ENCODE measurements at regions not wholly inside any gene's neighbourhood (a gene's known extent, or its start where the extent isn't known, plus 50 kb on each side); places are given as distances from the start of the nearest gene placed in this dataset.
"Not testable (repeated sequence)": the region's sequence is repeated elsewhere in the genome, so short reads cannot be mapped to it uniquely, and the experiment has no call there.

DNA sequence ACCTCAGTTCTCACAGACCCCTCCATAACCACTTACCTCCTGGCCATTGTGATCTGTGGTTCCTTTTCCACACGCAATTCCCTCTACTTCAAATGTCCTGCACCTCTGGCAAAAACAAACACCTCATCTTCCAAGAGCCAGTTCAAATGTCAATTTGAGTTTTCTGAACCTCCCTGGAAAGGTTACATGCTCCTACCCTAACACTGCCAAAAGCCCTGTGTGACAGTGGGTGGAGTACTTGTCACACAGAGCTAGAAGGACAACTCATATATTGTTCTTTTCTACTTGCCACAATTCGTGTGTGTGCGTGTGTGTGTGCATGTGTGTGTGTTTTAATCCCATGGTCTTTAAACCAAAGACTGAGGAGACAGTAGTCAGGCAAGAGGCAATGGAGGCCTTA, 331.8 kb upstream of the ARHGEF26 start:
- Histone ChIP-seq H3K27me3 (ENCODE audit: control insufficient read depth in 3 of 3, insufficient read depth in 3 of 3, low read depth in 1 of 3, low read length in 3 of 3) (no peaks in the 10 kb centered on the region), H3K14ac (ENCODE audit: low read length) (no peak overlapping the region), H3K23ac (ENCODE audit: low read depth, low read length, poor library complexity) (no peak overlapping the region), H2AFZ (ENCODE audit: low read length) (no peak overlapping the region), H2BK12ac (ENCODE audit: low read length) (no peak overlapping the region), H2BK5ac (ENCODE audit: low read length) (no peak overlapping the region), H3K4me2 (ENCODE audit: insufficient read depth, low read length, poor library complexity, severe bottlenecking) (no peak overlapping the region), H2AK5ac (ENCODE audit: low read depth, low read length) (no peak overlapping the region), H3K4me3 (ENCODE audit: low read length in 2 of 2) (no peak overlapping the region), H3K18ac (ENCODE audit: low read length) (no peak overlapping the region), H3K36me3 (replicated peaks in 1 of 2; ENCODE audit: control insufficient read depth in 2 of 2, insufficient read depth in 2 of 2, low read length in 2 of 2) (no peaks in the 10 kb centered on the region), H3K9me3 (replicated peaks in 1 of 2; ENCODE audit: control insufficient read depth in 2 of 2, insufficient read depth in 1 of 2, low read depth in 1 of 2, low read length in 2 of 2) (no peaks in the 10 kb centered on the region), H3K4ac (ENCODE audit: low read length) (no peak overlapping the region), H4K91ac (ENCODE audit: low read depth, low read length, poor library complexity) (no peak overlapping the region), H2BK120ac (ENCODE audit: low read depth, low read length) (no peak overlapping the region), H3K27ac (replicated peaks; ENCODE audit: low read length) (no peak overlapping the region), H3K9ac (ENCODE audit: low read depth, low read length, poor library complexity) (no peak overlapping the region), H3K79me1 (ENCODE audit: low read depth, low read length) (no peaks in the 10 kb centered on the region), H3K4me1 (ENCODE audit: control insufficient read depth in 2 of 2, insufficient read depth in 1 of 2, low read depth in 1 of 2, low read length in 2 of 2) (no peaks in the 10 kb centered on the region), H4K8ac (ENCODE audit: low read depth, low read length) (no peak overlapping the region), H2BK15ac (ENCODE audit: low read length) (no peak overlapping the region)
- no peak for DNase-seq (ENCODE audit: low spot score)
- no CpG with 5 or more reads among the region's 3 CpGs for WGBS, 2 donors (ENCODE audit: extremely low coverage in 2 of 2, insufficient read length in 2 of 2, insufficient replicate concordance in 1 of 2)

DNA sequence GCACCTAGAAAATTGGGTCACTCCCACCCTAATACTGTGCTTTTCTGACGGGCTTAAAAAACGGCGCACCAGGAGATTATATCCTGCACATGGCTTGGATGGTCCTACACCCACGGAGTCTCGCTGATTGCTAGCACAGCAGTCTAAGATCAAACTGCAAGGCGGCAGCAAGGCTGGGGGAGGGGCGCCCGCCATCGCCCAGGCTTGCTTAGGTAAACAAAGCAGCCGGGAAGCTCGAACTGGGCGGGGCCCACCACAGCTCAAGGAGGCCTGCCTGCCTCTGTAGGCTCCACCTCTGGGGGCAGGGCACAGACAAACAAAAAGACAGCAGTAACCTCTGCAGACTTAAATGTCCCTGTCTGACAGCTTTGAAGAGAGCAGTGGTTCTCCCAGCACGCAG, 324.1 kb upstream of the ARHGEF26 start:
- WGBS, 2 donors (ENCODE audit: extremely low coverage in 2 of 2, insufficient read length in 2 of 2, insufficient replicate concordance in 1 of 2), result no CpG with 5 or more reads among the region's 13 CpGs
- not testable (repeated sequence) for H3K4me1 ChIP-seq (ENCODE audit: control insufficient read depth in 2 of 2, insufficient read depth in 1 of 2, low read depth in 1 of 2, low read length in 2 of 2); H4K91ac ChIP-seq (ENCODE audit: low read depth, low read length, poor library complexity)

DNA sequence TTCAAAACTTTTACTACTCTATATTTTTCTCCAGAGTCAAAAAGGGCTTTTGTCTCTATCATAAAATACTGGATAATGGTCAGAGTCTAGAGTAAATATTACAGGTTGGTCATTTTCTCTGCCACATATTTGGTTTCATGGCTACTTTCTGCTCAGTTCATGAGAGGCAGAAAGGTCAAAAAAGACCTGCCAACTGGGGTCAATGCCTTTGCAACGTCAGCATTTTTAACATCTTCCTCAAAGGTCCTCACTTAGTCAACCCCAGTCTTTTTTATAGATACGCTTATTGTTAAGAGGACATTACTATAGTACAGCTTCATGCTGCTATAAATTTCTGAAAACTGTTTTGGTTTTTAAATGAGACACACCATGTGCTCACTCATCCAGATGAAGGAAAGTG, 312.1 kb upstream of the ARHGEF26 start:
- no CpG with 5 or more reads among the region's 2 CpGs for WGBS, 2 donors (ENCODE audit: extremely low coverage in 2 of 2, insufficient read length in 2 of 2, insufficient replicate concordance in 1 of 2)
- no peak overlapping the region for H2AFZ ChIP-seq (ENCODE audit: low read length)
- H3K4me3 ChIP-seq (ENCODE audit: low read length in 2 of 2), result no peak overlapping the region
- H3K4ac ChIP-seq (ENCODE audit: low read length), result no peak overlapping the region
- no peak overlapping the region for H2BK15ac ChIP-seq (ENCODE audit: low read length)
- no peaks in the 10 kb centered on the region for H3K9me3 ChIP-seq (replicated peaks in 1 of 2; ENCODE audit: control insufficient read depth in 2 of 2, insufficient read depth in 1 of 2, low read depth in 1 of 2, low read length in 2 of 2)
- H3K36me3 ChIP-seq (replicated peaks in 1 of 2; ENCODE audit: control insufficient read depth in 2 of 2, insufficient read depth in 2 of 2, low read length in 2 of 2), result no peaks in the 10 kb centered on the region
- no peak overlapping the region for H3K4me2 ChIP-seq (ENCODE audit: insufficient read depth, low read length, poor library complexity, severe bottlenecking)
- H3K23ac ChIP-seq (ENCODE audit: low read depth, low read length, poor library complexity), result no peak overlapping the region
- no peak overlapping the region for H2BK12ac ChIP-seq (ENCODE audit: low read length)
- H3K27ac ChIP-seq (replicated peaks; ENCODE audit: low read length), result no peak overlapping the region
- no peak overlapping the region for H2BK5ac ChIP-seq (ENCODE audit: low read length)
- H3K27me3 ChIP-seq (ENCODE audit: control insufficient read depth in 3 of 3, insufficient read depth in 3 of 3, low read depth in 1 of 3, low read length in 3 of 3), result no peaks in the 10 kb centered on the region
- H3K4me1 ChIP-seq (ENCODE audit: control insufficient read depth in 2 of 2, insufficient read depth in 1 of 2, low read depth in 1 of 2, low read length in 2 of 2), result no peaks in the 10 kb centered on the region
- no peaks in the 10 kb centered on the region for H3K79me1 ChIP-seq (ENCODE audit: low read depth, low read length)
- H2BK120ac ChIP-seq (ENCODE audit: low read depth, low read length), result no peak overlapping the region
- no peak overlapping the region for H4K8ac ChIP-seq (ENCODE audit: low read depth, low read length)
- no peak overlapping the region for H3K18ac ChIP-seq (ENCODE audit: low read length)
- H2AK5ac ChIP-seq (ENCODE audit: low read depth, low read length), result no peak overlapping the region
- no peak overlapping the region for H3K9ac ChIP-seq (ENCODE audit: low read depth, low read length, poor library complexity)
- H3K14ac ChIP-seq (ENCODE audit: low read length), result no peak overlapping the region
- no peak overlapping the region for H4K91ac ChIP-seq (ENCODE audit: low read depth, low read length, poor library complexity)
- DNase-seq (ENCODE audit: low spot score), result no peak

More for the DNA sequence above, 324.1 kb upstream of the ARHGEF26 start:
- H3K9ac ChIP-seq (ENCODE audit: low read depth, low read length, poor library complexity); H4K8ac ChIP-seq (ENCODE audit: low read depth, low read length); H3K4me2 ChIP-seq (ENCODE audit: insufficient read depth, low read length, poor library complexity, severe bottlenecking); H3K27ac ChIP-seq (replicated peaks; ENCODE audit: low read length); DNase-seq (ENCODE audit: low spot score); H3K18ac ChIP-seq (ENCODE audit: low read length); H3K23ac ChIP-seq (ENCODE audit: low read depth, low read length, poor library complexity); H2BK120ac ChIP-seq (ENCODE audit: low read depth, low read length); H2AFZ ChIP-seq (ENCODE audit: low read length); H3K4ac ChIP-seq (ENCODE audit: low read length); H2AK5ac ChIP-seq (ENCODE audit: low read depth, low read length); H3K14ac ChIP-seq (ENCODE audit: low read length); H3K9me3 ChIP-seq (replicated peaks in 1 of 2; ENCODE audit: control insufficient read depth in 2 of 2, insufficient read depth in 1 of 2, low read depth in 1 of 2, low read length in 2 of 2); H2BK12ac ChIP-seq (ENCODE audit: low read length); H3K27me3 ChIP-seq (ENCODE audit: control insufficient read depth in 3 of 3, insufficient read depth in 3 of 3, low read depth in 1 of 3, low read length in 3 of 3); H3K4me3 ChIP-seq (ENCODE audit: low read length in 2 of 2); H2BK15ac ChIP-seq (ENCODE audit: low read length); H2BK5ac ChIP-seq (ENCODE audit: low read length); H3K36me3 ChIP-seq (replicated peaks in 1 of 2; ENCODE audit: control insufficient read depth in 2 of 2, insufficient read depth in 2 of 2, low read length in 2 of 2); H3K79me1 ChIP-seq (ENCODE audit: low read depth, low read length): not testable (repeated sequence)

DNA sequence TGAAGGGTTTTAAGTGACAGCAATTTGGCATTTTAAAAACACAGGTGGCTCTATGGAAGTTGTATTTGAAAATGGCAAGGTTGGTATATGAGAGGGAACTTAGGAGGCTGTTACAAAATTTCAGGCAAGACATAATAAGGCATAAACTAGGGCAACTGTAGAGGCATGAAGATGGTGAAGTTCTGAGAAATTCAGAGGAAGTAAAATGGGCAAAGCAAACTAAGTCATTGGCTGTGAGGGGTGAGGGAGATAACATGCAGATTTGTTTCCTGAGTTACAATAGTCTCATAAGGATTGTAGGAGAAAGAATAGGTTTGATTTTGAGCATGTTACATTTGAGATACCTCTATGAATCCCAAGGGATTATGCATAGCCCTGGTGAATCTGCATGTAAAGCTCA, 302.9 kb upstream of the ARHGEF26 start:
- Histone ChIP-seq H2BK15ac (ENCODE audit: low read length) (no peak overlapping the region), H4K91ac (ENCODE audit: low read depth, low read length, poor library complexity) (no peak overlapping the region)

More for the DNA sequence above, 302.9 kb upstream of the ARHGEF26 start:
- DNase-seq (ENCODE audit: low spot score), result no peak
- Histone ChIP-seq H3K4me2 (ENCODE audit: insufficient read depth, low read length, poor library complexity, severe bottlenecking) (no peak overlapping the region), H3K79me1 (ENCODE audit: low read depth, low read length) (no peaks in the 10 kb centered on the region), H3K4ac (ENCODE audit: low read length) (no peak overlapping the region), H3K27me3 (ENCODE audit: control insufficient read depth in 3 of 3, insufficient read depth in 3 of 3, low read depth in 1 of 3, low read length in 3 of 3) (no peaks in the 10 kb centered on the region), H3K4me1 (ENCODE audit: control insufficient read depth in 2 of 2, insufficient read depth in 1 of 2, low read depth in 1 of 2, low read length in 2 of 2) (no peaks in the 10 kb centered on the region), H3K4me3 (ENCODE audit: low read length in 2 of 2) (no peak overlapping the region), H2AFZ (ENCODE audit: low read length) (no peak overlapping the region), H3K27ac (replicated peaks; ENCODE audit: low read length) (no peak overlapping the region), H4K8ac (ENCODE audit: low read depth, low read length) (no peak overlapping the region), H3K9me3 (replicated peaks in 1 of 2; ENCODE audit: control insufficient read depth in 2 of 2, insufficient read depth in 1 of 2, low read depth in 1 of 2, low read length in 2 of 2) (no peaks in the 10 kb centered on the region), H2BK12ac (ENCODE audit: low read length) (no peak overlapping the region), H3K9ac (ENCODE audit: low read depth, low read length, poor library complexity) (no peak overlapping the region), H2AK5ac (ENCODE audit: low read depth, low read length) (no peak overlapping the region), H3K36me3 (replicated peaks in 1 of 2; ENCODE audit: control insufficient read depth in 2 of 2, insufficient read depth in 2 of 2, low read length in 2 of 2) (no peaks in the 10 kb centered on the region), H3K14ac (ENCODE audit: low read length) (no peak overlapping the region), H3K23ac (ENCODE audit: low read depth, low read length, poor library complexity) (no peak overlapping the region), H3K18ac (ENCODE audit: low read length) (no peak overlapping the region), H2BK120ac (ENCODE audit: low read depth, low read length) (no peak overlapping the region), H2BK5ac (ENCODE audit: low read length) (no peak overlapping the region)
